Astrocyte (in vitro differentiated cells and primary cell): ENCODE measurements at regions not wholly inside any gene's neighbourhood (a gene's known extent, or its start where the extent isn't known, plus 50 kb on each side); places are given as distances from the start of the nearest gene placed in this dataset.

Source experiments
- DNase-seq: peaks from one replicate; pipeline ENCODE4 v3.0.0-alpha.2; 2010; ENCODE audit warnings: low read depth
- FAIRE-seq: peaks from 2 replicates; lab custom pipeline; 2011; peaks lifted over from hg19 to GRCh38; lab: Jason Lieb, UNC
- H2AFZ ChIP-seq: 2 replicates; pipeline ENCODE4 v1.6.0; 2012; ENCODE audit warnings: low read depth, low read length, inconsistent platforms
- H3K27ac ChIP-seq: 2 replicates; pipeline ENCODE4 v1.5.1; 2011; ENCODE audit warnings: low read depth, low read length, inconsistent platforms
- H3K27me3 ChIP-seq: 2 replicates; pipeline ENCODE4 v1.6.0; 2011; ENCODE audit warnings: low read length, inconsistent platforms; ENCODE audit not compliant: insufficient read depth
- H3K36me3 ChIP-seq: 2 replicates; pipeline ENCODE4 v1.5.1; 2011; ENCODE audit warnings: low read length, inconsistent platforms; ENCODE audit not compliant: insufficient read depth
- H3K4me1 ChIP-seq: 2 replicates; pipeline ENCODE4 v1.5.1; 2011; ENCODE audit warnings: low read length, inconsistent platforms; ENCODE audit not compliant: insufficient read depth
- H3K4me2 ChIP-seq: 2 replicates; pipeline ENCODE4 v1.6.0; 2012; ENCODE audit warnings: low read length, inconsistent platforms
- H3K4me3 ChIP-seq: 2 replicates; pipeline ENCODE4 v1.5.1; 2011; ENCODE audit warnings: low read depth, mild to moderate bottlenecking, low read length, inconsistent platforms; ENCODE audit not compliant: insufficient read depth
- H3K79me2 ChIP-seq: 2 replicates; pipeline ENCODE4 v1.6.0; 2012; ENCODE audit warnings: mild to moderate bottlenecking, low read length, inconsistent platforms; ENCODE audit not compliant: insufficient read depth
- H3K9ac ChIP-seq: 2 replicates; pipeline ENCODE4 v1.6.0; 2012; ENCODE audit warnings: mild to moderate bottlenecking, low read length, inconsistent platforms
- H3K9me3 ChIP-seq: 2 replicates; pipeline ENCODE4 v1.5.1; 2012; ENCODE audit warnings: low read depth, mild to moderate bottlenecking, low read length, inconsistent platforms; ENCODE audit not compliant: insufficient read depth
- H4K20me1 ChIP-seq: 2 replicates; pipeline ENCODE4 v1.6.0; 2012; ENCODE audit warnings: low read length, inconsistent platforms; ENCODE audit not compliant: insufficient read depth
- H3K27ac Mint-ChIP-seq: one replicate; pipeline ENCODE4 v1.8.0; 2021; ENCODE audit warnings: mild to moderate bottlenecking, mixed read lengths; ENCODE audit not compliant: unreplicated experiment
- H3K27me3 Mint-ChIP-seq: one replicate; pipeline ENCODE4 v1.8.0; 2021; ENCODE audit warnings: low read depth, mixed read lengths; ENCODE audit not compliant: unreplicated experiment
- H3K36me3 Mint-ChIP-seq: one replicate; pipeline ENCODE4 v1.8.0; 2021; ENCODE audit warnings: low read depth, mixed read lengths; ENCODE audit not compliant: unreplicated experiment
- H3K4me1 Mint-ChIP-seq: one replicate; pipeline ENCODE4 v1.8.0; 2021; ENCODE audit warnings: low read depth, mixed read lengths; ENCODE audit not compliant: unreplicated experiment
- H3K4me3 Mint-ChIP-seq: one replicate; pipeline ENCODE4 v1.8.0; 2021; ENCODE audit warnings: mild to moderate bottlenecking, moderate library complexity, mixed read lengths; ENCODE audit not compliant: unreplicated experiment
- H3K9me3 Mint-ChIP-seq: one replicate; pipeline ENCODE4 v1.8.0; 2021; ENCODE audit warnings: mild to moderate bottlenecking, mixed read lengths; ENCODE audit not compliant: unreplicated experiment
- CTCF ChIP-seq: IDR thresholded peaks from 2 replicates; pipeline ENCODE4 v1.5.1; 2011; ENCODE audit warnings: low read depth, mild to moderate bottlenecking, inconsistent platforms, low read length, moderate library complexity; ENCODE audit not compliant: insufficient read depth
- EZH2 ChIP-seq: IDR thresholded peaks from 2 replicates; pipeline ENCODE4 v1.6.1; 2012; ENCODE audit warnings: mild to moderate bottlenecking, low read length, inconsistent platforms; ENCODE audit not compliant: insufficient read depth

GRCh38 chr7:64407148-64407547, 93.4 kb downstream of the ZNF736 start:
- DNase-seq (no peak), FAIRE-seq (no peak)
- no peaks in the 10 kb centered on the region for H3K36me3 Mint-ChIP-seq
- no peaks in the 10 kb centered on the region for H4K20me1 ChIP-seq
- H2AFZ ChIP-seq = no peak overlapping the region
- no peaks in the 10 kb centered on the region for H3K4me1 Mint-ChIP-seq
- TF ChIP-seq EZH2 (no peak), CTCF (no peak)
- H3K9me3 Mint-ChIP-seq = peaks cover 12% of the 10 kb centered on the region
- no peak overlapping the region for H3K4me3 Mint-ChIP-seq
- H3K4me3 ChIP-seq = no peak overlapping the region
- H3K27me3 ChIP-seq = no peaks in the 10 kb centered on the region
- no peak overlapping the region for H3K4me2 ChIP-seq
- H3K9me3 ChIP-seq = peaks cover 5% of the 10 kb centered on the region
- H3K36me3 ChIP-seq = no peaks in the 10 kb centered on the region
- no peaks in the 10 kb centered on the region for H3K79me2 ChIP-seq
- H3K4me1 ChIP-seq = no peaks in the 10 kb centered on the region
- H3K9ac ChIP-seq = no peak overlapping the region
- H3K27ac Mint-ChIP-seq = no peak overlapping the region
- no peaks in the 10 kb centered on the region for H3K27me3 Mint-ChIP-seq
- no peak overlapping the region for H3K27ac ChIP-seq
